ENCODE measurements at regions not wholly inside any gene's neighbourhood (a gene's known extent, or its start where the extent isn't known, plus 50 kb on each side); places are given as distances from the start of the nearest gene placed in this dataset.

GRCh38 chr7:26543340-26543739, 251.7 kb downstream of the SNX10 start:
- 62 to 84% (median 68%) methylated on average over 10 of the region's 10 CpGs for WGBS, 5 donors

GRCh38 chr7:26543951-26544350, 252.3 kb downstream of the SNX10 start:
- 83 to 91% (median 87%) methylated on average over 11 of the region's 11 CpGs for WGBS, 5 donors
- intact Hi-C loops (cut with DNase I; ENCODE audit: low total_unique reads), result no loop called here
- TF ChIP-seq POLR2AphosphoS5 (IDR thresholded peaks at IDR 0.05) (no peak), POLR2A (IDR thresholded peaks at IDR 0.05) (no peak), CTCF (IDR thresholded peaks at IDR 0.05 in 8 of 11, conservative IDR thresholded peaks at IDR 0.05 in 3 of 11) (no peak)
- peaks cover 0 to 12% (median 6%) of the 10 kb centered on the region in 8 donors for H3K9me3 ChIP-seq
- no peak for DNase-seq
- peaks cover 0 to 53% (median 0%) of the 10 kb centered on the region in 7 donors for H3K27me3 ChIP-seq (replicated peaks in 1 of 7)
- no peaks in the 10 kb centered on the region for H3K36me3 ChIP-seq
- H3K4me3 ChIP-seq, result no peak overlapping the region
- H3K27ac ChIP-seq, result no peak overlapping the region
- no peaks in the 10 kb centered on the region for H3K4me1 ChIP-seq

More at GRCh38 chr7:26543340-26543739, 251.7 kb downstream of the SNX10 start:
- DNase-seq, result no peak
- no peaks in the 10 kb centered on the region for H3K36me3 ChIP-seq
- peaks cover 0 to 11% (median 6%) of the 10 kb centered on the region in 8 donors for H3K9me3 ChIP-seq
- intact Hi-C loops (cut with DNase I; ENCODE audit: low total_unique reads), result no loop called here
- H3K27ac ChIP-seq, result no peak overlapping the region
- TF ChIP-seq CTCF (IDR thresholded peaks at IDR 0.05 in 8 of 11, conservative IDR thresholded peaks at IDR 0.05 in 3 of 11), result no peak
- H3K4me1 ChIP-seq, result no peaks in the 10 kb centered on the region
- H3K27me3 ChIP-seq (replicated peaks in 1 of 7), result peaks cover 0 to 55% (median 3%) of the 10 kb centered on the region in 7 donors
- no peak overlapping the region for H3K4me3 ChIP-seq

DNA sequence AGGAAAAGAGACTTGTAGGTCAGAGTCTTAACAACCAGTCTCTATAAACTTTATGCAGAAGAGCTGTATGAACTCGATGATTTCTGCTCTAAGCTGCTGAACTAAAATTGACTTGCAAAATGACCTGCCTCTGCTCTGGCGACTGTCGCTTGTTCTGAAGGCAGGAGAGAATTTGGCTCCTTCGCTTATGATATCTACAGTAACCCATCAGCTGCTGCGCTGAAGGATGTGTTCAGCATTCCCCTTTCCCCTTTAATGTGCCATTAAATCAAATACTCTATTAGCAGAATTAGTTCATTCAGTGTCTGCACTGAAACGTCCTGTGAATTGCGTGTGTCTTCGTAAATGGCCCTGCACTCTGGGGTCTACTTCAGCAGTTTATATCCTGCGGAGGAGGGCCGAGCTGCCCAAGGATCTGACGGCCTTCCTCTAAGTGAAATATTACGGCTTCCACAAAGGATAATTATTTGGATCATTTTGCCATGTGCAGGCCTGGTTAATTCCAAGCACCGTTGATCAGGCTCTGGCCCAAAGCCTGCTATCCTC, 254.9 kb downstream of the SNX10 start:
- H3K27ac ChIP-seq, result no peak overlapping the region
- no peak for DNase-seq
- H3K27me3 ChIP-seq (replicated peaks in 1 of 7), result peaks cover 0 to 49% (median 0%) of the 10 kb centered on the region in 7 donors
- peaks cover 0 to 6% (median 0%) of the 10 kb centered on the region in 6 donors for H3K4me1 ChIP-seq
- intact Hi-C loops (cut with DNase I; ENCODE audit: low total_unique reads), result no loop called here
- WGBS, 5 donors, result 82 to 89% (median 88%) methylated on average over 13 of the region's 13 CpGs
- no peaks in the 10 kb centered on the region for H3K36me3 ChIP-seq
- H3K4me3 ChIP-seq, result no peak overlapping the region
- H3K9me3 ChIP-seq, result peaks cover 0 to 12% (median 6%) of the 10 kb centered on the region in 8 donors
- TF ChIP-seq CTCF (IDR thresholded peaks at IDR 0.05 in 8 of 11, conservative IDR thresholded peaks at IDR 0.05 in 3 of 11) (no peak), POLR2A (IDR thresholded peaks at IDR 0.05) (no peak), POLR2AphosphoS5 (IDR thresholded peaks at IDR 0.05) (no peak)

DNA sequence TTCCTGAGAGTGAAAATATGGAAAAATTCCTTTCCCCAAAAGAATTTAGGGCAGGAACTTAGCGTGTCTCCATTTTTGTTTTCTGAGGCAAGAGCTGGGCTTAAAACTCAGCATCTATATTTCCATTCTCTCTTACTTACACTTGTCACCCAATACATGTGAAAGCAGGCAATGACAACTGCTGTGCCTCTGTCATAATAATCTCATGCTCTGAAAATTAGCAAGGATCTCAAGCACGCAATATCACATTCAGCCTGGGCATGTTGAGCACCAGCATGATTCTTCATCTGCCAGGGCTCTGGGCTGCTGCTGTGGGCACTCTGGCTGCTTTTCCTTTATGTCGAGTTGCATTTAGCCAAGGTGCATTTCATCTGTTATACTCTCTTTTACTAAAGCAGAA, 255.5 kb downstream of the SNX10 start:
- TF ChIP-seq POLR2AphosphoS5 (IDR thresholded peaks at IDR 0.05), result no peak
- TF ChIP-seq POLR2A (IDR thresholded peaks at IDR 0.05), result no peak
- no peak for TF ChIP-seq CTCF (IDR thresholded peaks at IDR 0.05 in 8 of 11, conservative IDR thresholded peaks at IDR 0.05 in 3 of 11)
- DNase-seq, result no peak
- Histone ChIP-seq H3K36me3 (no peaks in the 10 kb centered on the region), H3K4me3 (no peak overlapping the region), H3K27me3 (replicated peaks in 1 of 7) (peaks cover 0 to 46% (median 0%) of the 10 kb centered on the region in 7 donors), H3K27ac (no peak overlapping the region), H3K9me3 (peaks cover 0 to 12% (median 6%) of the 10 kb centered on the region in 8 donors), H3K4me1 (peaks cover 0 to 6% (median 0%) of the 10 kb centered on the region in 6 donors)
- WGBS, 5 donors, result 81 to 96% (median 90%) methylated on average over 3 of the region's 3 CpGs
- intact Hi-C loops (cut with DNase I; ENCODE audit: low total_unique reads), result no loop called here

Measured in spleen (tissue), 11 donors.